GM12878 (cell line): ENCODE measurements at regions not wholly inside any gene's neighbourhood (a gene's known extent, or its start where the extent isn't known, plus 50 kb on each side); places are given as distances from the start of the nearest gene placed in this dataset.

ENCODE experiments used
- ATAC-seq: fragments of 200-7000 bp; cut with Tn5 transposase; 3 replicates; pipeline ENCODE4 v1.9.1; 2020; ENCODE audit warnings: mild to moderate bottlenecking, moderate library complexity
- BruUV-seq: library from RNA; stranded (reverse); fragments of 400-500 nt; replicated peaks from 2 replicates; lab custom pipeline; 2021; lab: Mats Ljungman, UMichigan
- CTCF ChIA-PET: fragments of 300-600 bp; sonication (Branson Sonifier 250); formaldehyde crosslinking; extraction: SDS; loops from one replicate; lab custom pipeline; 2021; ENCODE audit warnings: inconsistent platforms; lab: Yijun Ruan, JAX
- POLR2A ChIA-PET: fragments of 350-600 bp; formaldehyde crosslinking; extraction: SDS; loops from one replicate; lab custom pipeline; 2021; ENCODE audit warnings: inconsistent platforms; lab: Charles Lee
- RAD21 ChIA-PET: fragments of 300-600 bp; sonication (Branson Sonifier 250); formaldehyde crosslinking; loops from one replicate; lab custom pipeline; 2023; ENCODE audit warnings: antibody characterized with exemption; ENCODE audit not compliant: unreplicated experiment; lab: Charles Lee
- SMC1A ChIA-PET: fragments of 300-600 bp; sonication (Branson Sonifier 250); formaldehyde crosslinking; loops from one replicate; lab custom pipeline; 2023; ENCODE audit not compliant: unreplicated experiment, uncharacterized antibody; lab: Charles Lee
- DNase-seq: peaks from one replicate; pipeline ENCODE4 v3.0.0-alpha.2; 2011; ENCODE audit warnings: low read depth, low spot score
- FAIRE-seq: peaks from 3 replicates; lab custom pipeline; 2011; peaks lifted over from hg19 to GRCh38; lab: Jason Lieb, UNC
- H2AFZ ChIP-seq: 2 replicates; pipeline ENCODE4 v1.6.0; 2011; ENCODE audit warnings: low read depth, low read length, control low read depth; ENCODE audit not compliant: control insufficient read depth
- H3K27ac ChIP-seq: 2 replicates; pipeline ENCODE4 v1.5.1; 2011; ENCODE audit warnings: control low read depth; ENCODE audit not compliant: control insufficient read depth, insufficient read depth
- H3K27me3 ChIP-seq, 2 experiments: replicated peaks in 1 of 2; 2 replicates each; pipeline versions ENCODE4 v1.6.0 to v1.6.1; 2011; ENCODE audit warnings: low read length in 1 of 2; ENCODE audit not compliant: control insufficient read depth in 2 of 2, insufficient read depth in 2 of 2
- H3K36me3 ChIP-seq, 2 experiments: 2 replicates each; pipeline ENCODE4 v1.5.1; 2011; ENCODE audit warnings: low read length in 1 of 2; ENCODE audit not compliant: control insufficient read depth in 2 of 2, insufficient read depth in 2 of 2
- H3K4me1 ChIP-seq: 2 replicates; pipeline ENCODE4 v1.6.1; 2011; ENCODE audit warnings: mild to moderate bottlenecking, low read length, moderate library complexity, mixed read lengths; ENCODE audit not compliant: control insufficient read depth, insufficient read depth
- H3K4me2 ChIP-seq: 2 replicates; pipeline ENCODE4 v1.6.0; 2011; ENCODE audit warnings: control low read depth; ENCODE audit not compliant: control insufficient read depth, insufficient read depth
- H3K4me3 ChIP-seq: fragments of 200-600 bp; sonication (generic); 2 replicates; pipeline ENCODE4 v1.5.1; 2016
- H3K79me2 ChIP-seq: 2 replicates; pipeline ENCODE4 v1.6.0; 2011; ENCODE audit warnings: low read length; ENCODE audit not compliant: control insufficient read depth, insufficient read depth
- H3K9ac ChIP-seq: 2 replicates; pipeline ENCODE4 v1.8.0; 2011; ENCODE audit warnings: low read length, control low read depth, mixed read lengths; ENCODE audit not compliant: control insufficient read depth, insufficient read depth
- H3K9me3 ChIP-seq: replicated peaks from 3 replicates; pipeline ENCODE4 v1.5.1; 2011; ENCODE audit warnings: mild to moderate bottlenecking, low read length; ENCODE audit not compliant: control insufficient read depth, insufficient read depth
- H4K20me1 ChIP-seq: 2 replicates; pipeline ENCODE4 v1.6.0; 2011; ENCODE audit not compliant: control insufficient read depth, insufficient read depth
- CBX3 ChIP-seq: fragments of 200-600 bp; sonication (generic); IDR thresholded peaks from 2 replicates; pipeline ENCODE4 v1.6.1; 2016; ENCODE audit warnings: low read depth, borderline replicate concordance
- GABPA ChIP-seq: IDR thresholded peaks from 2 replicates; pipeline ENCODE4 v1.6.1; 2014; ENCODE audit warnings: antibody characterized with exemption, low read depth, mild to moderate bottlenecking, inconsistent platforms
- HDAC2 ChIP-seq: fragments of 200-600 bp; sonication (generic); IDR thresholded peaks from 2 replicates; pipeline ENCODE4 v1.6.1; 2017
- WGBS: methylation state at CpG from one replicate; pipeline ENCODE4 v1.1.6; 2016; ENCODE audit warnings: low lambda C conversion rate; ENCODE audit not compliant: insufficient replicate concordance, insufficient coverage; ENCODE audit errors: missing lambda C conversion rate; 5-methylcytosine and 5-hydroxymethylcytosine counted together
- in situ Hi-C: fragments of 300-500 bp; cut with MboI; formaldehyde crosslinking; loops from 9 replicates; pipeline ENCODE4 v1.14.3; 2018; ENCODE audit warnings: mixed read lengths
- intact Hi-C: fragments of 100-400 bp; cut with micrococcal nuclease; formaldehyde crosslinking; loops from one replicate; pipeline ENCODE4 v1.14.2; 2022; ENCODE audit not compliant: unreplicated experiment

GRCh38 chr5:103336941-103337340, 78.4 kb downstream of the MACIR start:
- Histone ChIP-seq H3K9me3 (peaks cover 3% of the 10 kb centered on the region; the same call in 1 of the 3 replicates), H3K4me2 (no peak overlapping the region), H3K9ac (no peak overlapping the region), H3K4me3 (no peak overlapping the region), H3K79me2 (no peaks in the 10 kb centered on the region), H4K20me1 (no peaks in the 10 kb centered on the region), H3K27me3 (no peaks in the 10 kb centered on the region; a peak in 1 of 4 replicates), H3K4me1 (peaks cover 12% of the 10 kb centered on the region; the same call in 1 of the 2 replicates), H3K36me3 (no peaks in the 10 kb centered on the region), H3K27ac (no peak overlapping the region), H2AFZ (no peak overlapping the region)
- no peak for TF ChIP-seq HDAC2
- intact Hi-C loops: no loop called here
- ChIA-PET SMC1A (interaction anchor here (0.6 to 1.5 kb wide), 4 partner anchors 22 to 118 kb away, joined by 3 read pairs; no protein-coding TSS in a partner anchor), CTCF (interaction anchor here (1.1 to 1.6 kb wide), 2 partner anchors 19 to 112 kb away, joined by 4 to 5 read pairs; no protein-coding TSS in a partner anchor), RAD21 (no interaction called here), POLR2A (no interaction called here)
- FAIRE-seq (no peak), DNase-seq (no peak), ATAC-seq (no peak)
- WGBS: 14% methylated on average over 2 of the region's 2 CpGs
- no TSS peak for BruUV-seq
- in situ Hi-C loops: no loop called here

GRCh38 chr5:103333376-103333775, 74.8 kb downstream of the MACIR start:
- Histone ChIP-seq H3K79me2 (no peaks in the 10 kb centered on the region), H3K9ac (no peak overlapping the region), H3K9me3 (no peaks in the 10 kb centered on the region), H3K27ac (no peak overlapping the region), H3K4me1 (no peaks in the 10 kb centered on the region), H4K20me1 (no peaks in the 10 kb centered on the region), H2AFZ (no peak overlapping the region), H3K27me3 (no peaks in the 10 kb centered on the region; a peak in 1 of 4 replicates), H3K36me3 (no peaks in the 10 kb centered on the region), H3K4me2 (no peak overlapping the region), H3K4me3 (no peak overlapping the region)
- ChIA-PET POLR2A (no interaction called here), SMC1A (no interaction called here), CTCF (no interaction called here), RAD21 (no interaction called here)
- intact Hi-C loops: no loop called here
- in situ Hi-C loops: no loop called here
- no peak for DNase-seq
- no TSS peak for BruUV-seq
- 39% methylated on average over 2 of the region's 2 CpGs for WGBS
- ATAC-seq: no peak
- TF ChIP-seq GABPA (no peak), CBX3 (no peak)
- FAIRE-seq: no peak
